Karpas-422 (cell line): ENCODE measurements at regions not wholly inside any gene's neighbourhood (a gene's known extent, or its start where the extent isn't known, plus 50 kb on each side); places are given as distances from the start of the nearest gene placed in this dataset.

ENCODE experiments used
- DNase-seq: peaks from one replicate; pipeline ENCODE4 v3.0.0-alpha.2; 2015
- H2AFZ ChIP-seq: fragments of 200-600 bp; sonication (generic); 2 replicates; pipeline ENCODE4 v1.6.1; 2014; ENCODE audit warnings: antibody characterized with exemption, low read length, mixed read lengths
- H3K27ac ChIP-seq: fragments of 200-600 bp; sonication (generic); 2 replicates; pipeline ENCODE4 v1.5.1; 2014; ENCODE audit warnings: mild to moderate bottlenecking, low read length, moderate library complexity
- H3K27me3 ChIP-seq: fragments of 200-600 bp; sonication (generic); 2 replicates; pipeline ENCODE4 v1.6.1; 2014; ENCODE audit warnings: low read length, mixed read lengths
- H3K36me3 ChIP-seq: fragments of 200-600 bp; sonication (generic); 2 replicates; pipeline ENCODE4 v1.6.1; 2014; ENCODE audit warnings: low read length, mixed read lengths; ENCODE audit not compliant: insufficient read depth
- H3K4me1 ChIP-seq: fragments of 200-600 bp; sonication (generic); 2 replicates; pipeline ENCODE4 v1.6.1; 2014; ENCODE audit warnings: mild to moderate bottlenecking, low read length, mixed read lengths
- H3K4me2 ChIP-seq: fragments of 200-600 bp; sonication (generic); 2 replicates; pipeline ENCODE4 v1.6.1; 2014; ENCODE audit warnings: low read length, low read depth, mild to moderate bottlenecking; ENCODE audit not compliant: poor library complexity, severe bottlenecking
- H3K4me3 ChIP-seq: fragments of 200-600 bp; sonication (generic); 2 replicates; pipeline ENCODE4 v1.5.1; 2014; ENCODE audit warnings: mild to moderate bottlenecking, antibody characterized with exemption, low read length, mixed read lengths
- H3K79me2 ChIP-seq: fragments of 200-600 bp; sonication (generic); 2 replicates; pipeline ENCODE4 v1.6.1; 2014; ENCODE audit warnings: mild to moderate bottlenecking, low read length, mixed read lengths
- H3K9ac ChIP-seq: fragments of 200-600 bp; sonication (generic); 2 replicates; pipeline ENCODE4 v1.6.0; 2014; ENCODE audit warnings: low read length
- H3K9me2 ChIP-seq: fragments of 200-600 bp; sonication (generic), shearing (Covaris generic); replicated peaks from 2 replicates; pipeline ENCODE4 v1.6.0; 2014; ENCODE audit warnings: mild to moderate bottlenecking, low read length, moderate library complexity; ENCODE audit not compliant: insufficient read depth
- H3K9me3 ChIP-seq: fragments of 300-700, 200-600 bp; sonication (generic); 2 replicates; pipeline ENCODE4 v1.6.1; 2014; ENCODE audit warnings: low read length, mixed read lengths
- H4K20me1 ChIP-seq: fragments of 200-600 bp; sonication (generic); 2 replicates; pipeline ENCODE4 v1.6.1; 2014; ENCODE audit warnings: mild to moderate bottlenecking, antibody characterized with exemption, low read length, low read depth; ENCODE audit not compliant: insufficient read depth

GRCh38 chr10:104584541-104584940 is 56.5 kb upstream of the SORCS3 start:
- Histone ChIP-seq H3K9ac (no peak overlapping the region), H3K27ac (no peak overlapping the region), H3K36me3 (no peaks in the 10 kb centered on the region), H3K27me3 (no peaks in the 10 kb centered on the region), H3K4me2 (no peak overlapping the region), H3K4me1 (no peaks in the 10 kb centered on the region), H2AFZ (no peak overlapping the region), H3K9me3 (no peaks in the 10 kb centered on the region), H3K4me3 (no peak overlapping the region), H3K9me2 (no peaks in the 10 kb centered on the region), H3K79me2 (no peaks in the 10 kb centered on the region), H4K20me1 (no peaks in the 10 kb centered on the region)
- DNase-seq, result no peak

DNA sequence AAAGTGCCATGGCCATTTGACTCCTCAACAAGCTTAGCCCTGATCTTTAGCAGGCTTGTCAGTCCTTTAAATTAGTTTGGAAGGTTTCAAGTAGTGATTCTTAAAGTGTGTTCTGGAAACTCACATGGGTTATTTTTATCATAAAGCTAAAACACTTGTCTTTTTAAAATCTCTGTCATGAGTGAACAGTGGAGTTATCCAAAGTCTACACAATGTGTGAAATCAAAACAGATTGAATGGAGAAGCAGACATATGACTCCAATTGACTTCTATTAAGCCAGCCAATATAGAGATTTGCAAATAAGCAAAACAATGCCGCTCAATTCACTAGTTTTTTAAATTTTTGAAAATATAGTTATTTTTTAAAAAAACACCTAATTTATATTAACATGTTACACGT is 53.3 kb upstream of the SORCS3 start:
- Histone ChIP-seq H3K9me2 (no peaks in the 10 kb centered on the region), H3K9me3 (no peaks in the 10 kb centered on the region), H3K36me3 (no peaks in the 10 kb centered on the region), H3K79me2 (no peaks in the 10 kb centered on the region), H3K27ac (no peak overlapping the region), H3K4me3 (no peak overlapping the region), H4K20me1 (no peaks in the 10 kb centered on the region), H3K4me2 (no peak overlapping the region), H2AFZ (no peak overlapping the region), H3K4me1 (no peaks in the 10 kb centered on the region), H3K9ac (no peak overlapping the region), H3K27me3 (no peaks in the 10 kb centered on the region)
- DNase-seq, result no peak

DNA sequence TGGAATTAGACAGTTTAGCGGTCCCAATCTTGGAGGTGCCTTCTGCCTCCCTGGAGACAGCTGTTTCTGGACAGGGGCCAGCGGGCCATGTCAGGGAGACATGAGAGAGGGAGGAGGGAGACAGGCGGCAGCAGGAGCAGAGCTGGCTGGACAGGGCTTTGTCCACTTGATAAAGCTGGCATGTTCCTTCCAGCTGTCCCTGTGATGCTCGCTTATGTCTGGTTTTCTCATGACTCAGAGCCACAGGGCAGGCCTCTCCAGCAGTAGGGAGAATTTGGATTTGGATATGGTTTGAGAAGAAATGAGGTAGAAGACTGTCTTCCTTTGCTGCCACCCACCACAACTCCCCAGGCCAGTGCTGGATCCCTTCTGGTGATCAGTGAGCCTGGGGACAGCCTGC is 51.7 kb upstream of the SORCS3 start:
- H3K9me2 ChIP-seq, result no peaks in the 10 kb centered on the region
- no peak overlapping the region for H3K9ac ChIP-seq
- no peaks in the 10 kb centered on the region for H3K9me3 ChIP-seq
- no peaks in the 10 kb centered on the region for H3K27me3 ChIP-seq
- H4K20me1 ChIP-seq, result no peaks in the 10 kb centered on the region
- no peak for DNase-seq
- H3K79me2 ChIP-seq, result no peaks in the 10 kb centered on the region
- no peak overlapping the region for H3K4me3 ChIP-seq
- no peak overlapping the region for H2AFZ ChIP-seq
- H3K36me3 ChIP-seq, result no peaks in the 10 kb centered on the region
- no peak overlapping the region for H3K4me2 ChIP-seq
- no peak overlapping the region for H3K27ac ChIP-seq
- no peaks in the 10 kb centered on the region for H3K4me1 ChIP-seq

DNA sequence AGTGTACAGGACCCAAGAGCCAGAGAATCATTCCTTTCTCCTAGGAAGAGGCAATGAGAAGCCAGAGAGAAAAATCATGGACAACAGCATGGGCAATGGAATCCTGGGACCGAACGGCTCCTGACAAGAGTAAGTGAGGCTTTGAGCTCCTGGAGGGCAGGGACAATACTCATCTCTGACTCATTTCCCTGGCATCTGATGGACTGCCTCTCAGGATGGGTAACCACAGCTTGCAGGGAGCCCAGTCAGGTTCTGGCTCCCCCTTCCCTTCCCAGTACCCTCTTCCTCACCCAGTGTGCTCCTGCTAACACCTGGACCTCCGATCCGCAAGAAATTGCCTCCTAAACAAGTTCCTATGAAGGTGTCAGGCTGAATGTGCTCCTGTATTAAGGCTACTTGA is 51.2 kb upstream of the SORCS3 start:
- H3K79me2 ChIP-seq, result no peaks in the 10 kb centered on the region
- H3K4me3 ChIP-seq, result no peak overlapping the region
- no peaks in the 10 kb centered on the region for H3K27me3 ChIP-seq
- no peaks in the 10 kb centered on the region for H3K36me3 ChIP-seq
- H3K9me2 ChIP-seq, result no peaks in the 10 kb centered on the region
- H4K20me1 ChIP-seq, result no peaks in the 10 kb centered on the region
- no peak overlapping the region for H2AFZ ChIP-seq
- H3K4me2 ChIP-seq, result no peak overlapping the region
- no peak overlapping the region for H3K27ac ChIP-seq
- no peak overlapping the region for H3K9ac ChIP-seq
- H3K4me1 ChIP-seq, result no peaks in the 10 kb centered on the region
- no peak for DNase-seq
- H3K9me3 ChIP-seq, result no peaks in the 10 kb centered on the region
